ENCODE measurements at regions not wholly inside any gene's neighbourhood (a gene's known extent, or its start where the extent isn't known, plus 50 kb on each side); places are given as distances from the start of the nearest gene placed in this dataset.
A peak's percentile ranks its signal among the peaks of the same experiment; 100 is the strongest.

DNA sequence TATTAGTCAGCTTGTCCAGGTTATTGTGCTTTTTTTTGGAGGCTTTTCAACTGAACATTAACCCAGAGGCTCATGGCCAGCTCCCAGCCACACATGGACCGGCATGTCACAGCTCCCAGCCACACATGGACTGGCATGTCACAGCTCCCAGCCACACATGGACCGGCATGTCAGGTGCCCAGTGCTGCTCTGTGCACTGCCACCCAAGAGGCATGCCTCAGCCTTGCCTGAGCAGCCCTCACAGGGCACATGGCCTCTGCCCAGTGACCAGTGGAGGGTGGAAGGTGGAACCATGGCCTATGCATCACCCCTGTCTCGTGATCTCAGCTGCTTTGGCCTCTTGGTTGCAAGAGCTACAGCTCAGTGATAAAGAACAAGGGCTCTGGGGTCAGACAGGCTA is 119.8 kb downstream of the OAT start:
- DNase-seq: no peak
- ChIA-PET CTCF (no interaction called here), POLR2A (no interaction called here)
- Histone ChIP-seq H3K9me3 (peaks cover 8% of the 10 kb centered on the region), H3K4me1 (no peaks in the 10 kb centered on the region), H3K36me3 (ENCODE audit: control insufficient read depth, insufficient read depth, low read length) (no peaks in the 10 kb centered on the region), H3K27me3 (replicated peaks; ENCODE audit: control insufficient read depth, insufficient read depth, low read length) (no peaks in the 10 kb centered on the region), H3K4me3 (ENCODE audit: low read depth, low read length) (no peak overlapping the region)
- intact Hi-C loops (cut with micrococcal nuclease; ENCODE audit: unreplicated experiment): no loop called here
- H3K27ac Mint-ChIP-seq (ENCODE audit: unreplicated experiment): no peak overlapping the region
- no peaks in the 10 kb centered on the region for H3K36me3 Mint-ChIP-seq (ENCODE audit: insufficient read depth, unreplicated experiment)
- peaks cover 5% of the 10 kb centered on the region for H3K4me1 Mint-ChIP-seq (ENCODE audit: low read depth, unreplicated experiment)
- TF ChIP-seq, protein P1, sequence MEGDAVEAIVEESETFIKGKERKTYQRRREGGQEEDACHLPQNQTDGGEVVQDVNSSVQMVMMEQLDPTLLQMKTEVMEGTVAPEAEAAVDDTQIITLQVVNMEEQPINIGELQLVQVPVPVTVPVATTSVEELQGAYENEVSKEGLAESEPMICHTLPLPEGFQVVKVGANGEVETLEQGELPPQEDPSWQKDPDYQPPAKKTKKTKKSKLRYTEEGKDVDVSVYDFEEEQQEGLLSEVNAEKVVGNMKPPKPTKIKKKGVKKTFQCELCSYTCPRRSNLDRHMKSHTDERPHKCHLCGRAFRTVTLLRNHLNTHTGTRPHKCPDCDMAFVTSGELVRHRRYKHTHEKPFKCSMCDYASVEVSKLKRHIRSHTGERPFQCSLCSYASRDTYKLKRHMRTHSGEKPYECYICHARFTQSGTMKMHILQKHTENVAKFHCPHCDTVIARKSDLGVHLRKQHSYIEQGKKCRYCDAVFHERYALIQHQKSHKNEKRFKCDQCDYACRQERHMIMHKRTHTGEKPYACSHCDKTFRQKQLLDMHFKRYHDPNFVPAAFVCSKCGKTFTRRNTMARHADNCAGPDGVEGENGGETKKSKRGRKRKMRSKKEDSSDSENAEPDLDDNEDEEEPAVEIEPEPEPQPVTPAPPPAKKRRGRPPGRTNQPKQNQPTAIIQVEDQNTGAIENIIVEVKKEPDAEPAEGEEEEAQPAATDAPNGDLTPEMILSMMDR (IDR thresholded peaks at IDR 0.05; ENCODE audit: insufficient read depth in 1 of 2, low read depth in 1 of 2, low read length in 1 of 2, severe bottlenecking in 1 of 2, unreplicated experiment in 1 of 2): no peak
- peaks cover 10% of the 10 kb centered on the region for H3K9me3 Mint-ChIP-seq (ENCODE audit: unreplicated experiment)
- no peaks in the 10 kb centered on the region for H3K27me3 Mint-ChIP-seq (ENCODE audit: insufficient read depth, unreplicated experiment)
- no peak overlapping the region for H3K4me3 Mint-ChIP-seq (ENCODE audit: unreplicated experiment)
- BruUV-seq (replicated peaks): no TSS peak

DNA sequence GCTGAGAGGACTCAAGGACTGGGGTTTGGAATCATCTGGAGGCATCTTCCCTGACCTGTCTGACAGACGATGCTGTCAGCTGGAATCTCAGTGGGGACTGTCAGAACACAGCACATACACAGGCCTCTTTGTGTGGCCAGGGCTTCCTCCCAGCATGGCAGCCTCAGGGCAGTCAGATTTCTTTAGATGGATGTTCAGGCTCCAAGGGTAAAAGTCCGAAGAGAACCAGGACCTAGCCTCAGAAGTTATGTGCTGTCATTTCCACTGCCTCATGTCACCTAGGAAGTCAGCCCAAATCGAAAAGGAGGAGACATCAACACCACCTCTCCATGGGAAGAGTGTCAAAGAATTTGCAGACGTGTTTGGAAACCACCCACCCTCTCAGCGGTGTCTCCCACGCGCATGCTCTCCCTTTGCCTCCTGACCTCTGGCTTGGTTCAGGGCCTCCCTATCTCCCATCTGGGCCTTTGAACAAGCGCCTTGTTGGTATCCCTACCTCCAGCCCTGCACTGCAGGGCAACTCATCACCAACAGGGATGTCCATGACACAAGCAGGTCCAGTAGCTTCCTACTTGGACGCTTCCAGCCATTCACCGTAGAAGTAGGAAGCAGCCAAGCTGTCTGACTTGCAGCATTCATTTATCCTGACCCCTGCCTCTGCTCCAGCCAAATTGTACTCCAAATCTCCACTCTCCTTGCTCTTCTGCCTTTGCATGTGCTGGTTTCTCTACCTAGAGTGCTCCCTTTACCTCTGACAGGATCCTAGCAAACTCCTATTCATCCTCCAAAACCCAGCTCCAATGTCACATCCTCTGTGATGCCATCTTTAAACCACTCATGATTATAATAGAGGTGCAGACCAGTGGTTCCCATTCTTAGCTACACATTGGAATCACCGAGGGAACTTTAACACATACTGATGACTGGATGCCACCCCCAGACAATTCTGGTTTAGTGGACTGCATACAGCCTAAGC is 121.6 kb downstream of the OAT start:
- BruUV-seq (replicated peaks): no TSS peak
- H3K36me3 Mint-ChIP-seq (ENCODE audit: insufficient read depth, unreplicated experiment): no peaks in the 10 kb centered on the region
- peaks cover 8% of the 10 kb centered on the region for H3K9me3 ChIP-seq
- no peaks in the 10 kb centered on the region for H3K27me3 Mint-ChIP-seq (ENCODE audit: insufficient read depth, unreplicated experiment)
- H3K36me3 ChIP-seq (ENCODE audit: control insufficient read depth, insufficient read depth, low read length): no peaks in the 10 kb centered on the region
- DNase-seq: peak in 1 of 2 experiments; percentile 14
- no peak overlapping the region for H3K27ac Mint-ChIP-seq (ENCODE audit: unreplicated experiment)
- intact Hi-C loops (cut with micrococcal nuclease; ENCODE audit: unreplicated experiment): no loop called here
- H3K4me3 Mint-ChIP-seq (ENCODE audit: unreplicated experiment): no peak overlapping the region
- POLR2A ChIA-PET: no interaction called here
- TF ChIP-seq, protein P1 (IDR thresholded peaks at IDR 0.05; ENCODE audit: insufficient read depth in 1 of 2, low read depth in 1 of 2, low read length in 1 of 2, severe bottlenecking in 1 of 2, unreplicated experiment in 1 of 2): no peak
- peaks cover 5% of the 10 kb centered on the region for H3K4me1 Mint-ChIP-seq (ENCODE audit: low read depth, unreplicated experiment)
- H3K27me3 ChIP-seq (replicated peaks; ENCODE audit: control insufficient read depth, insufficient read depth, low read length): no peaks in the 10 kb centered on the region
- H3K9me3 Mint-ChIP-seq (ENCODE audit: unreplicated experiment): peaks cover 10% of the 10 kb centered on the region
- H3K4me1 ChIP-seq: no peaks in the 10 kb centered on the region
- CTCF ChIA-PET: interaction anchor here (1.1 to 3.0 kb wide), 3 partner anchors 92 to 303 kb away, joined by 4 to 14 read pairs (median 6); no protein-coding TSS in a partner anchor
- no peak overlapping the region for H3K4me3 ChIP-seq (ENCODE audit: low read depth, low read length)

DNA sequence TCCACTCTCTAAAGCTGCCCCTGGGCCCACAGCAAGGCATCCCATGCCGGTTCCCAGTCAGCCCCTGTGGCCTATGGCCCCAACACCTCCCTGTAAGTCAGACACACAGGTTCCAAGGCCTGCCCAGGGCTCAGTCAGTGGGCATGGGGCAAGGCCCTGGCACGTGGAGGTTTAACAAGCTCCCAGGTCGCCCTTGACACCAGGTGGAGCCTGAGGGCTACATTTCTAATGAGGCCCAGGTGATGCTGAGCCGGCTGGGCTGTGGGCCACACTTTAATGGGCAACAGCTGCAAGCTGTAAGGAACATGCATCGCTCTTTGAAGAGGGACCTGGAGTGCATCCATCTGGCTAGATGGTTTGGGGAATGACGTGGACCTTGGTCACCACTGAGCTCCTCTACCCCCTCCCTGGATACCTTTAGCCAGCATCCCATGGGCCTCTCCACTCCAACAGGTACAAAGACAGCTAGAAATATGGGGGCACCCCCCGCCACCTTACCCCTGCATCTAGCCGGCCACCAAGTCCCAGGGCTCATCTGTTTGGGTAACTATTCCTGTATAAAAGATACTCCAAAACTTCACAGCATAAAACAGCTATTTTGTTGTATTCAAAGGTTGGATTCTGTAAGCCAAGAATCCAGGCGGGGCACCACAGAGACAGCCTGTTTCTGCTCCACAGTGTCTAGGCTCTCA is 122.5 kb downstream of the OAT start:
- BruUV-seq (replicated peaks): no TSS peak
- Mint-ChIP-seq H3K4me3 (ENCODE audit: unreplicated experiment) (no peak overlapping the region), H3K36me3 (ENCODE audit: insufficient read depth, unreplicated experiment) (no peaks in the 10 kb centered on the region), H3K27me3 (ENCODE audit: insufficient read depth, unreplicated experiment) (no peaks in the 10 kb centered on the region), H3K27ac (ENCODE audit: unreplicated experiment) (no peak overlapping the region), H3K9me3 (ENCODE audit: unreplicated experiment) (peaks cover 10% of the 10 kb centered on the region), H3K4me1 (ENCODE audit: low read depth, unreplicated experiment) (peaks cover 5% of the 10 kb centered on the region)
- POLR2A ChIA-PET: no interaction called here
- TF ChIP-seq, protein P1 (IDR thresholded peaks at IDR 0.05; ENCODE audit: insufficient read depth in 1 of 2, low read depth in 1 of 2, low read length in 1 of 2, severe bottlenecking in 1 of 2, unreplicated experiment in 1 of 2): peak in 1 of 2 experiments; percentile 6
- peaks cover 8% of the 10 kb centered on the region for H3K9me3 ChIP-seq
- H3K4me3 ChIP-seq (ENCODE audit: low read depth, low read length): no peak overlapping the region
- H3K27me3 ChIP-seq (replicated peaks; ENCODE audit: control insufficient read depth, insufficient read depth, low read length): no peaks in the 10 kb centered on the region
- CTCF ChIA-PET: interaction anchor here (0.9 to 3.0 kb wide), 4 partner anchors 93 to 302 kb away, joined by 3 to 14 read pairs (median 5); no protein-coding TSS in a partner anchor
- no peaks in the 10 kb centered on the region for H3K36me3 ChIP-seq (ENCODE audit: control insufficient read depth, insufficient read depth, low read length)
- peak; percentile 21 to 38 for DNase-seq
- no peaks in the 10 kb centered on the region for H3K4me1 ChIP-seq
- intact Hi-C loops (cut with micrococcal nuclease; ENCODE audit: unreplicated experiment): no loop called here
